Stimulated activated CD8-positive, alpha-beta memory T cell treated with anti-CD3 and anti-CD28 coated beads, Interleukin-12 subunit alpha, Interleukin-12 subunit beta, amount 100 ng/mL, for 1 hour (primary cell): ENCODE measurements at regions not wholly inside any gene's neighbourhood (a gene's known extent, or its start where the extent isn't known, plus 50 kb on each side); places are given as distances from the start of the nearest gene placed in this dataset.

ENCODE experiments used
- DNase-seq: peaks from one replicate; pipeline ENCODE4 v3.0.0-alpha.2; 2020; ENCODE audit warnings: low read depth

DNA sequence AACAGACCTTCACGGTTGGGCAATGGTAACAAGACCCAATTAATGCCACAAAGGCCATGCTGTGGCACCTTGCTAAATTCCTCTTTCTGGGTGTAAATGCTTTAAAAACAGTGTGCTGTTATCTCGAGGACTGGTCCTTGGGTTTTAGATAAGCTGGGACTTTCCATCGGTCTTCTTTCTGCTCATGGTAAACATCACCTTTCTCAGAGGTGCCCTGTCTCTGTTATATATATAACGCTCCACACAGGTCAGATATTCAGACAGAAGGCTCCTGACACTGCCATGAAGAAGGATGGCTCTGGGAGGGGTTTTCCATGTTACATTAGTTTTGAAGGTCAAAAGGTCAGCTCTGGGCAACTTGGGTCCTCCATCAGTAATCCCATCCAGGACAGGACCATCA lies 151.6 kb downstream of the BBOX1 start:
- no peak for DNase-seq

DNA sequence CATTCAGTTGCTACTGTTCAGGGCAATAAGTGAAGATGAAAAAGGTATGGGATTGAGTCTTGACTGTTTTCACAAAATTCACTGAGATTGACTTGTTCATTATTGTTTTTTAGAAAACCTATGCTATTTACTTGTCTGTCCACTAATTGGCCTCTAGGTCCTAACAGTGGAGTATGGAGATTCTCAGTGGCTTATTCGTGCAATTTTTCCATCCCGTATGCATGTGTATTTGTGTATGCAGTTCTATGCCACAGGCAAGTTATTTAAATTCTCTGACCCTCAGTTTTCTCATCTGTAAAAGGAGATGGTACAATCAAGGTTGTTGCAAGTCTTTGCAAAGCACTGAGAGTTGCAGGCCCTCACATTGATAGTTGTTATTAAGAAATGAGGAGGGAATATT lies 151.0 kb downstream of the BBOX1 start:
- DNase-seq = no peak

DNA sequence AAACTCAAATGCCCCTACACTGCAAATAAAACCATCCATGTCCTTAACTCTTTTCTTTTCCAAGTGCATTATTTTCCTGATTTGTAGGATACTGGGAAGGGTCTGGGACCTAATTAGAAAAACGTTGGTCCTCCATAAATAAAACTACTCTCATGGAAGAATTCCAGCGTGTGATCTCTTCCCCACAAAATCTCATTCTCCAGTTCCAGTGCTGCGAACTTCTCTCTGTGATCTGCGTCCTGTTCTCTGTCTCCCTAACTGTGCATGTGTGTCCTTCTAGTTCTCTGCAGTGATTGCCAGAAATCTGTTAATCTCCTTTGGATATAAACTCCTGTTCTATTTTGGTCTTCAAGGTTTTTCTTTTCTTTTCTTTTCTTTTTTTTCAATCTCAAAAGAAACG lies 148.1 kb downstream of the BBOX1 start:
- DNase-seq = no peak

- DNase-seq = no peak
Measured at GRCh38 chr11:27187848-27188621, 147.4 kb downstream of the BBOX1 start.

DNA sequence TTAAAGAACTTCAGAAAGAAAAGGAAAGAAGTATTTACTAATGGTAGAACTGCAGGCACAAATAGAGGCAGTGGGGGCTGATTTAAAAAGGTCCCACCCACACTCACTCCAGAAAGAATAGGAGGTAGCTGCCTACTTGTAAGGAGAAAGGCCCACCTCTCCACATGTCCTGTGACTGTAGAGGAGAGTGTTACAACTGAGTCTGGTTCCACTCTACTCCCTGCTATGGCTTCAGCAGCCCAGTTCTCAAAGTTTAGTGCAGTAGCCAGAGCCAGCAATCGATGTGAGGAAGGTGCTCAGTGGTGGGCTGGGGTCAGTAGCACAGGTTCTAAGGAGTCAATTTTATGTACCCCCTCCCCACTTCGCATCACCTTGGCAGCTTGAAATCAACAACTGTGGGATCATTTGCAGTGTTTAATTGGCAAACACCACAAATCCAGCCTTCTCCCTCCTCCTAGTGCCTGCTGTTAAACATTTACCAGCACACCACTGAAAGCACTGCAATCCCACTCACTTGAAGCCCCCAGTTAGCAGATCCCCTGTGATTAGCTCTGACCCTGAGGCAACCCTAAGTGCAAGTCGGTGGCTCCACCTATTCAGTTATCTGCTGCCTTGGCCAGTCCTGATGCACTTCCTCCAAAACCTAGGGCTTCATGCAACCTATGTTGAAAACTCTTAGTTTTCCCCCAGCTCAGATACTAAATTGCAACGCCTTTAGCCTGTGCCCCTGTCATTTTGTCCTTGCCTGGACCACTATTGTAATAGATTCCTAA lies 146.6 kb downstream of the BBOX1 start:
- no peak for DNase-seq

GRCh38 chr11:27186580-27186979 lies 146.0 kb downstream of the BBOX1 start:
- DNase-seq = no peak

- no peak for DNase-seq
Measured at GRCh38 chr11:27184458-27185312, 144.1 kb downstream of the BBOX1 start.

DNA sequence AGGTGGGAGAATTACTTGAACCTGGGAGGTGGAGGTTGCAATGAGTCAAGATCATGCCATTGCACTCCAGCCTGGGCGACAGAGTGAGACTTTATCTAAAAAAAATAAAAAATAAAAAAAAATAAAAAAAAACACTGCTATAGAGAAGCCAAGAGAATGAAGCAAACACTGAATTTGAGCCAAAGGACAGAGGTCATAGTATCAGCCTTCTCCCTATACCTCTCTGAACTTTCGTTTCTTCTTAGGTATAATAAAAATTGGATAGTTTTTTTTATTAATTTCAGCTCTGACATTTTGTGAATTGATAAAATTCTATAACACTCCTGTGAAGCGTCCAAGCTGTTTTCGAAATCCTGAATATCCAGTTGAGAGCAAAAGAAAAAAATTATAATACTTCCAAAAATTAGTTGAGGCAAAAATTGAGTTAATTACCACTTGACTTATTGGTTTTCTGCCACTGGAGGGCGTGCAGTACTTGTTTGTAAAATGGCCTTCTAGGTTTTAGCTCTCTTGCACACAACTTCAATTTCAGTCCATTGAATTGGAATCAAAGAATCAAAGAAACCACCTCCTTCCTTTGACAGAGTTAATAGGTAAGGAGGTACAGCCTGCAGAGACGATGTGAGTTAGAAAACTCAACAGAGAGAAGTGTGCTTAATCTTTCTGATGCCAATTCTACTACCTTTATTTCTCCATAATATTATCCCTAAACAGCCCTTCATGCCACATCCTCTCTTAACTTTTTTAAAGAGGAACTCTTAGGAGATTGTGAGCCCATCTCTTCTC lies 143.2 kb downstream of the BBOX1 start:
- peak; percentile 8 for DNase-seq

- DNase-seq = no peak
Measured at GRCh38 chr11:27179334-27179733, 138.7 kb downstream of the BBOX1 start.

DNA sequence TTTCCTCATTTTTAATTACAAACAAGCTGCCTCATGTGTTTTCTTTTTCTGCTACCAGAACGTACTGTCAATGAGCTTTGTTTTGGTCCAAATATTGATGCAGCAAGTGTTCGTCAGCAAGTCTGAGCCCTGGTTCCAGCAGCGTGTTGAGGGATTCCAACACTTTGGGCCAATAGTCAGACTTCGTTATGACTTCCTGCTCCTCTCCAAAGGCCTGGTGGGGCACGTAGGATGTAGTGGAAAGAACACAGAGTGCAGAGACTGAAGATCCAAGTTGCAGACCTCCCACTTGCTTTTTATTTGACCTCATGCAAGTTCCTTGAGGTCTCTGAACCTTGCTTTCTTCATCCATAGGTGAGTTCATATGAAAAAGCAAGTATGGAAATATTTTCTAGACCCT lies 138.2 kb downstream of the BBOX1 start:
- DNase-seq = no peak
